B cell (primary cell): ENCODE measurements at regions not wholly inside any gene's neighbourhood (a gene's known extent, or its start where the extent isn't known, plus 50 kb on each side); places are given as distances from the start of the nearest gene placed in this dataset.

ENCODE experiments used
- EZH2 ChIP-seq: IDR thresholded peaks from 2 replicates; pipeline ENCODE4 v1.6.1; 2012; ENCODE audit warnings: borderline replicate concordance, low read depth, mild to moderate bottlenecking, moderate library complexity, low read length; ENCODE audit not compliant: insufficient read depth, poor library complexity, severe bottlenecking
- TF ChIP-seq, protein P1 (sequence below): fragments of 200-600 bp; IDR thresholded peaks from one replicate; pipeline ENCODE4 v1.8.0; 2022; ENCODE audit warnings: antibody characterized with exemption, mild to moderate bottlenecking

DNA sequence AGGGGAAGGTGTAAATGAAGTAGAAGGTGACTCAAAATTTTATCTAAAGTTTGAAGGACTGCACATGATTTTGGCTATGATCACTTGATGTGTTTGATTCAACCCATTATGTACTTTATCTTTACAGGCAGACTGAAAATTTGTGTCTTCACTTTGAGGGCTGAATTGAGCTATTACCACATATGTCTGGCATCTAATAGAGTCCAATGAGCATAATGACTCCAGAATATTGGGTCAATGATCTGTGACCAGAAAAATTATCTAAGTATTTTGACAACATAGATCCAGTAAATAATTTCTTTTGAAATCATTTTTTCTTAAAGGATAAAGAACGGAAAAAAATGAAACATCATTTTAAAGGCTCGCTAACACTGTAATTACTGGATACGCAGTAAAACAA, 2810.0 kb downstream of the PCDH9 start:
- TF ChIP-seq, protein P1, sequence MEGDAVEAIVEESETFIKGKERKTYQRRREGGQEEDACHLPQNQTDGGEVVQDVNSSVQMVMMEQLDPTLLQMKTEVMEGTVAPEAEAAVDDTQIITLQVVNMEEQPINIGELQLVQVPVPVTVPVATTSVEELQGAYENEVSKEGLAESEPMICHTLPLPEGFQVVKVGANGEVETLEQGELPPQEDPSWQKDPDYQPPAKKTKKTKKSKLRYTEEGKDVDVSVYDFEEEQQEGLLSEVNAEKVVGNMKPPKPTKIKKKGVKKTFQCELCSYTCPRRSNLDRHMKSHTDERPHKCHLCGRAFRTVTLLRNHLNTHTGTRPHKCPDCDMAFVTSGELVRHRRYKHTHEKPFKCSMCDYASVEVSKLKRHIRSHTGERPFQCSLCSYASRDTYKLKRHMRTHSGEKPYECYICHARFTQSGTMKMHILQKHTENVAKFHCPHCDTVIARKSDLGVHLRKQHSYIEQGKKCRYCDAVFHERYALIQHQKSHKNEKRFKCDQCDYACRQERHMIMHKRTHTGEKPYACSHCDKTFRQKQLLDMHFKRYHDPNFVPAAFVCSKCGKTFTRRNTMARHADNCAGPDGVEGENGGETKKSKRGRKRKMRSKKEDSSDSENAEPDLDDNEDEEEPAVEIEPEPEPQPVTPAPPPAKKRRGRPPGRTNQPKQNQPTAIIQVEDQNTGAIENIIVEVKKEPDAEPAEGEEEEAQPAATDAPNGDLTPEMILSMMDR = no peak
- TF ChIP-seq EZH2 = no peak
